ENCODE measurements at regions not wholly inside any gene's neighbourhood (a gene's known extent, or its start where the extent isn't known, plus 50 kb on each side); places are given as distances from the start of the nearest gene placed in this dataset.

- no peak for DNase-seq (ENCODE audit: low spot score)
These were observed 293.0 kb downstream of the BTG1 start for GRCh38 chr12:91852634-91853033.

- no peak for DNase-seq (ENCODE audit: low spot score)
These were observed 293.7 kb downstream of the BTG1 start for GRCh38 chr12:91851741-91852477.

GRCh38 chr12:91846466-91847055 lies 299.1 kb downstream of the BTG1 start:
- no peak for DNase-seq (ENCODE audit: low spot score)

- DNase-seq (ENCODE audit: low spot score) = no peak
These were observed 300.3 kb downstream of the BTG1 start for GRCh38 chr12:91845365-91845764.

GRCh38 chr12:91841822-91842221 lies 303.8 kb downstream of the BTG1 start:
- no peak for DNase-seq (ENCODE audit: low spot score)

- DNase-seq (ENCODE audit: low spot score) = no peak
These were observed 308.9 kb downstream of the BTG1 start for GRCh38 chr12:91836696-91837095.

- no peak for DNase-seq (ENCODE audit: low spot score)
These were observed 309.4 kb downstream of the BTG1 start for GRCh38 chr12:91836264-91836663.

GRCh38 chr12:91835693-91836092 lies 310.0 kb downstream of the BTG1 start:
- no peak for DNase-seq (ENCODE audit: low spot score)

GRCh38 chr12:91833780-91834359 lies 311.8 kb downstream of the BTG1 start:
- DNase-seq (ENCODE audit: low spot score) = no peak

GRCh38 chr12:91825999-91826398 lies 319.6 kb downstream of the BTG1 start:
- no peak for DNase-seq (ENCODE audit: low spot score)

GRCh38 chr12:91824991-91825390 lies 320.7 kb downstream of the BTG1 start:
- no peak for DNase-seq (ENCODE audit: low spot score)

GRCh38 chr12:91819132-91819447 lies 326.6 kb downstream of the BTG1 start:
- no peak for DNase-seq (ENCODE audit: low spot score)

- no peak for DNase-seq (ENCODE audit: low spot score)
These were observed 327.2 kb downstream of the BTG1 start for GRCh38 chr12:91818227-91819131.

GRCh38 chr12:91817517-91817916 lies 328.1 kb downstream of the BTG1 start:
- DNase-seq (ENCODE audit: low spot score) = no peak

GRCh38 chr12:91813701-91814100 lies 331.9 kb downstream of the BTG1 start:
- no peak for DNase-seq (ENCODE audit: low spot score)

GRCh38 chr12:91811481-91812287 lies 334.0 kb downstream of the BTG1 start:
- peak; percentile 53 for DNase-seq (ENCODE audit: low spot score)

GRCh38 chr12:91810531-91811451 lies 334.9 kb downstream of the BTG1 start:
- DNase-seq (ENCODE audit: low spot score) = no peak

- no peak for DNase-seq (ENCODE audit: low spot score)
These were observed 335.6 kb downstream of the BTG1 start for GRCh38 chr12:91810077-91810476.

- no peak for DNase-seq (ENCODE audit: low spot score)
These were observed 340.6 kb downstream of the BTG1 start for GRCh38 chr12:91805031-91805430.

- no peak for DNase-seq (ENCODE audit: low spot score)
These were observed 341.1 kb downstream of the BTG1 start for GRCh38 chr12:91804533-91804932.

GRCh38 chr12:91801048-91801447 lies 344.6 kb downstream of the BTG1 start:
- no peak for DNase-seq (ENCODE audit: low spot score)
